Tongue (tissue), 1 donor: ENCODE measurements at regions not wholly inside any gene's neighbourhood (a gene's known extent, or its start where the extent isn't known, plus 50 kb on each side); places are given as distances from the start of the nearest gene placed in this dataset.
"Not testable (repeated sequence)": the region's sequence is repeated elsewhere in the genome, so short reads cannot be mapped to it uniquely, and the experiment has no call there.

Experiments
- DNase-seq: peaks from one replicate; pipeline ENCODE4 v3.0.0-alpha.2; 2015

GRCh38 chr4:66367043-66367660 lies 696.9 kb upstream of the EPHA5 start:
- DNase-seq: no peak

- DNase-seq: not testable (repeated sequence)
These were observed 690.1 kb upstream of the EPHA5 start for GRCh38 chr4:66360395-66360794.

GRCh38 chr4:66357316-66357715 lies 687.0 kb upstream of the EPHA5 start:
- DNase-seq: no peak

GRCh38 chr4:66355328-66355727 lies 685.0 kb upstream of the EPHA5 start:
- no peak for DNase-seq

- no peak for DNase-seq
These were observed 681.5 kb upstream of the EPHA5 start for GRCh38 chr4:66351761-66352160.

- DNase-seq: no peak
These were observed 670.1 kb upstream of the EPHA5 start for GRCh38 chr4:66340286-66340893.

GRCh38 chr4:66339007-66339406 lies 668.7 kb upstream of the EPHA5 start:
- no peak for DNase-seq

GRCh38 chr4:66331761-66332160 lies 661.5 kb upstream of the EPHA5 start:
- DNase-seq: no peak

GRCh38 chr4:66330125-66330524 lies 659.8 kb upstream of the EPHA5 start:
- no peak for DNase-seq

- DNase-seq: no peak
These were observed 658.7 kb upstream of the EPHA5 start for GRCh38 chr4:66328803-66329574.

GRCh38 chr4:66307641-66308438 lies 637.6 kb upstream of the EPHA5 start:
- no peak for DNase-seq

- no peak for DNase-seq
These were observed 630.1 kb upstream of the EPHA5 start for GRCh38 chr4:66300336-66300934.

GRCh38 chr4:66298569-66298968 lies 628.3 kb upstream of the EPHA5 start:
- DNase-seq: no peak

GRCh38 chr4:66297703-66298102 lies 627.4 kb upstream of the EPHA5 start:
- DNase-seq: no peak

GRCh38 chr4:66294638-66295037 lies 624.3 kb upstream of the EPHA5 start:
- no peak for DNase-seq

GRCh38 chr4:66284991-66285451 lies 614.7 kb upstream of the EPHA5 start:
- no peak for DNase-seq

- DNase-seq: no peak
These were observed 608.8 kb upstream of the EPHA5 start for GRCh38 chr4:66279084-66279483.

GRCh38 chr4:66275411-66276038 lies 605.2 kb upstream of the EPHA5 start:
- DNase-seq: peak; percentile 28

- no peak for DNase-seq
These were observed 602.8 kb upstream of the EPHA5 start for GRCh38 chr4:66273110-66273509.

GRCh38 chr4:66270356-66270755 lies 600.1 kb upstream of the EPHA5 start:
- not testable (repeated sequence) for DNase-seq

- DNase-seq: not testable (repeated sequence)
These were observed 596.3 kb upstream of the EPHA5 start for GRCh38 chr4:66266554-66266953.

GRCh38 chr4:66266035-66266434 lies 595.7 kb upstream of the EPHA5 start:
- no peak for DNase-seq
